Mesothelial cell of epicardium (in vitro differentiated cells): ENCODE measurements at regions not wholly inside any gene's neighbourhood (a gene's known extent, or its start where the extent isn't known, plus 50 kb on each side); places are given as distances from the start of the nearest gene placed in this dataset.

Experiments used
- DNase-seq, 2 experiments: peaks; one replicate each; pipeline ENCODE4 v3.0.0; 2021; ENCODE audit warnings: low spot score in 2 of 2; ENCODE audit not compliant: unreplicated experiment in 2 of 2
- H3K27ac Mint-ChIP-seq: 2 replicates; pipeline ENCODE4 v1.8.0; 2021; ENCODE audit warnings: mixed read lengths
- H3K27me3 Mint-ChIP-seq: 2 replicates; pipeline ENCODE4 v1.8.0; 2021; ENCODE audit warnings: low read depth, mixed read lengths
- H3K36me3 Mint-ChIP-seq: 2 replicates; pipeline ENCODE4 v1.8.0; 2021; ENCODE audit warnings: mixed read lengths
- H3K4me1 Mint-ChIP-seq: 2 replicates; pipeline ENCODE4 v1.8.0; 2021; ENCODE audit warnings: mixed read lengths
- H3K4me3 Mint-ChIP-seq: 2 replicates; pipeline ENCODE4 v1.8.0; 2021; ENCODE audit warnings: mild to moderate bottlenecking, moderate library complexity, mixed read lengths
- H3K9me3 Mint-ChIP-seq: 2 replicates; pipeline ENCODE4 v1.8.0; 2021; ENCODE audit warnings: mixed read lengths
- TF ChIP-seq, protein P1 (sequence below): fragments of 200-600 bp; sonication (generic); IDR thresholded peaks from one replicate; pipeline ENCODE4 v1.5.0; 2021; ENCODE audit warnings: antibody characterized with exemption; ENCODE audit not compliant: unreplicated experiment

GRCh38 chr3:43965656-43966055, 274.9 kb downstream of the ABHD5 start:
- H3K9me3 Mint-ChIP-seq = no peaks in the 10 kb centered on the region
- no peaks in the 10 kb centered on the region for H3K36me3 Mint-ChIP-seq
- H3K4me1 Mint-ChIP-seq = peaks cover 9% of the 10 kb centered on the region
- no peak overlapping the region for H3K4me3 Mint-ChIP-seq
- DNase-seq = no peak
- TF ChIP-seq, protein P1, sequence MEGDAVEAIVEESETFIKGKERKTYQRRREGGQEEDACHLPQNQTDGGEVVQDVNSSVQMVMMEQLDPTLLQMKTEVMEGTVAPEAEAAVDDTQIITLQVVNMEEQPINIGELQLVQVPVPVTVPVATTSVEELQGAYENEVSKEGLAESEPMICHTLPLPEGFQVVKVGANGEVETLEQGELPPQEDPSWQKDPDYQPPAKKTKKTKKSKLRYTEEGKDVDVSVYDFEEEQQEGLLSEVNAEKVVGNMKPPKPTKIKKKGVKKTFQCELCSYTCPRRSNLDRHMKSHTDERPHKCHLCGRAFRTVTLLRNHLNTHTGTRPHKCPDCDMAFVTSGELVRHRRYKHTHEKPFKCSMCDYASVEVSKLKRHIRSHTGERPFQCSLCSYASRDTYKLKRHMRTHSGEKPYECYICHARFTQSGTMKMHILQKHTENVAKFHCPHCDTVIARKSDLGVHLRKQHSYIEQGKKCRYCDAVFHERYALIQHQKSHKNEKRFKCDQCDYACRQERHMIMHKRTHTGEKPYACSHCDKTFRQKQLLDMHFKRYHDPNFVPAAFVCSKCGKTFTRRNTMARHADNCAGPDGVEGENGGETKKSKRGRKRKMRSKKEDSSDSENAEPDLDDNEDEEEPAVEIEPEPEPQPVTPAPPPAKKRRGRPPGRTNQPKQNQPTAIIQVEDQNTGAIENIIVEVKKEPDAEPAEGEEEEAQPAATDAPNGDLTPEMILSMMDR = no peak
- H3K27ac Mint-ChIP-seq = no peak overlapping the region
- peaks cover 64% of the 10 kb centered on the region for H3K27me3 Mint-ChIP-seq

DNA sequence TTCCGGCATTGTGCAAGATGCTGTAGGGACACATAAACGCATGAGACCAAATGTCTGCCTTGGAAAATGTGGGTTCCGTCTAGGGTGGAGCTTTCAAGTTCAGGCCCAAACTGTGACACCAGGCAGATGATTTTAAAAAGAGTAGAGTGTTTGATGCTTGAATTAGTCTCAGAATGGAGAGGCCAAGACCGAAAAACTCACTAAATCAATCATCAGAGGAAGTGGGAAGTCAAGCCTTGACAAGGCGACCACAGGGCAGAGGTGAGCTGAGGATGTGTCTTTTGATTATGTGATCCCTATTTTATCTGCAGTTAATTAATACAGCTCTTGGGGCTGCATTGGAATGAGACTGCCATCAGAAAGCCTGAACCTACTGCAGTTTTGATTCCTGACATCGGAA, 275.4 kb downstream of the ABHD5 start:
- peaks cover 11% of the 10 kb centered on the region for H3K4me1 Mint-ChIP-seq
- TF ChIP-seq, protein P1 = no peak
- peaks cover 61% of the 10 kb centered on the region for H3K27me3 Mint-ChIP-seq

GRCh38 chr3:43966530-43966929, 275.2 kb upstream of the TOPAZ1 start:
- no peaks in the 10 kb centered on the region for H3K9me3 Mint-ChIP-seq
- peaks cover 57% of the 10 kb centered on the region for H3K27me3 Mint-ChIP-seq
- TF ChIP-seq, protein P1 = no peak
- H3K4me3 Mint-ChIP-seq = no peak overlapping the region
- no peak overlapping the region for H3K27ac Mint-ChIP-seq
- no peaks in the 10 kb centered on the region for H3K36me3 Mint-ChIP-seq
- peaks cover 11% of the 10 kb centered on the region for H3K4me1 Mint-ChIP-seq
- DNase-seq = no peak

More for the DNA sequence above, 275.4 kb downstream of the ABHD5 start:
- no peaks in the 10 kb centered on the region for H3K9me3 Mint-ChIP-seq
- no peaks in the 10 kb centered on the region for H3K36me3 Mint-ChIP-seq
- DNase-seq = no peak
- H3K4me3 Mint-ChIP-seq = no peak overlapping the region
- no peak overlapping the region for H3K27ac Mint-ChIP-seq

- Mint-ChIP-seq H3K9me3 (no peaks in the 10 kb centered on the region), H3K4me1 (peaks cover 11% of the 10 kb centered on the region), H3K4me3 (no peak overlapping the region), H3K36me3 (no peaks in the 10 kb centered on the region), H3K27ac (no peak overlapping the region), H3K27me3 (peaks cover 45% of the 10 kb centered on the region)
- TF ChIP-seq, protein P1 = no peak
- no peak for DNase-seq
Measured at GRCh38 chr3:43968465-43968864, 273.2 kb upstream of the TOPAZ1 start.

GRCh38 chr3:43969944-43970343, 271.7 kb upstream of the TOPAZ1 start:
- H3K27me3 Mint-ChIP-seq = peaks cover 33% of the 10 kb centered on the region
- no peak overlapping the region for H3K27ac Mint-ChIP-seq
- no peak overlapping the region for H3K4me3 Mint-ChIP-seq
- TF ChIP-seq, protein P1 = no peak
- no peak for DNase-seq
- H3K4me1 Mint-ChIP-seq = peaks cover 11% of the 10 kb centered on the region
- H3K9me3 Mint-ChIP-seq = no peaks in the 10 kb centered on the region
- H3K36me3 Mint-ChIP-seq = no peaks in the 10 kb centered on the region

- Mint-ChIP-seq H3K4me1 (peaks cover 11% of the 10 kb centered on the region), H3K36me3 (no peaks in the 10 kb centered on the region), H3K9me3 (no peaks in the 10 kb centered on the region), H3K27ac (no peak overlapping the region), H3K4me3 (no peak overlapping the region), H3K27me3 (peaks cover 29% of the 10 kb centered on the region)
- TF ChIP-seq, protein P1 = no peak
- DNase-seq = no peak
Measured at GRCh38 chr3:43970351-43970750, 271.3 kb upstream of the TOPAZ1 start.
